CD4-positive, alpha-beta T cell treated with Interleukin-4 for 1 hour (primary cell): ENCODE measurements at regions not wholly inside any gene's neighbourhood (a gene's known extent, or its start where the extent isn't known, plus 50 kb on each side); places are given as distances from the start of the nearest gene placed in this dataset.
"Not testable (repeated sequence)": the region's sequence is repeated elsewhere in the genome, so short reads cannot be mapped to it uniquely, and the experiment has no call there.

Experiments used
- DNase-seq, 2 donors: peaks; one replicate each; pipeline ENCODE4 v3.0.0-alpha.2; 2020 to 2022

- no peak for DNase-seq
Measured at GRCh38 chr16:86946981-86947380, 368.6 kb downstream of the FOXL1 start.

GRCh38 chr16:86948046-86948445 is 369.1 kb downstream of the C16orf95 start:
- no peak for DNase-seq

- DNase-seq: no peak
Measured at GRCh38 chr16:86949116-86949515, 368.1 kb downstream of the C16orf95 start.

GRCh38 chr16:86949630-86950029 is 367.6 kb downstream of the C16orf95 start:
- DNase-seq: no peak

GRCh38 chr16:86951041-86951822 is 366.0 kb downstream of the C16orf95 start:
- no peak for DNase-seq

GRCh38 chr16:86951831-86952598 is 365.2 kb downstream of the C16orf95 start:
- DNase-seq: no peak

GRCh38 chr16:86952769-86953168 is 364.4 kb downstream of the C16orf95 start:
- DNase-seq: no peak

GRCh38 chr16:86953631-86954391 is 363.4 kb downstream of the C16orf95 start:
- no peak for DNase-seq

GRCh38 chr16:86955136-86955855 is 361.9 kb downstream of the C16orf95 start:
- no peak for DNase-seq

GRCh38 chr16:86956437-86956836 is 360.8 kb downstream of the C16orf95 start:
- DNase-seq: no peak

- not testable (repeated sequence) for DNase-seq
Measured at GRCh38 chr16:86957662-86958198, 359.5 kb downstream of the C16orf95 start.

- DNase-seq: no peak
Measured at GRCh38 chr16:86958423-86958822, 358.8 kb downstream of the C16orf95 start.

- no peak for DNase-seq
Measured at GRCh38 chr16:86959091-86959651, 358.0 kb downstream of the C16orf95 start.

- no peak for DNase-seq
Measured at GRCh38 chr16:86959729-86960128, 357.5 kb downstream of the C16orf95 start.

- no peak for DNase-seq
Measured at GRCh38 chr16:86960266-86960665, 356.9 kb downstream of the C16orf95 start.

GRCh38 chr16:86961171-86961601 is 356.0 kb downstream of the C16orf95 start:
- DNase-seq: no peak

- no peak for DNase-seq
Measured at GRCh38 chr16:86962259-86962658, 354.9 kb downstream of the C16orf95 start.

GRCh38 chr16:86962913-86963312 is 354.3 kb downstream of the C16orf95 start:
- no peak for DNase-seq

- no peak for DNase-seq
Measured at GRCh38 chr16:86963600-86964575, 353.3 kb downstream of the C16orf95 start.

GRCh38 chr16:86964796-86965241 is 352.4 kb downstream of the C16orf95 start:
- no peak for DNase-seq

GRCh38 chr16:86965331-86965730 is 351.9 kb downstream of the C16orf95 start:
- no peak for DNase-seq
